LNCaP clone FGC (cell line): ENCODE measurements at regions not wholly inside any gene's neighbourhood (a gene's known extent, or its start where the extent isn't known, plus 50 kb on each side); places are given as distances from the start of the nearest gene placed in this dataset.
"Not testable (repeated sequence)": the region's sequence is repeated elsewhere in the genome, so short reads cannot be mapped to it uniquely, and the experiment has no call there.

Experiments
- DNase-seq: peaks from one replicate; pipeline ENCODE4 v3.0.0-alpha.2; 2011; ENCODE audit warnings: low read depth
- H3K4me3 ChIP-seq: 2 replicates; pipeline ENCODE4 v1.5.1; 2011; ENCODE audit warnings: mild to moderate bottlenecking, low read depth, low read length, control low read depth
- TF ChIP-seq, protein P1 (sequence below): IDR thresholded peaks from 2 replicates; pipeline ENCODE4 v1.5.1; 2012; ENCODE audit warnings: mild to moderate bottlenecking; ENCODE audit not compliant: control insufficient read depth, insufficient read depth; ENCODE audit errors: extremely low read depth

DNA sequence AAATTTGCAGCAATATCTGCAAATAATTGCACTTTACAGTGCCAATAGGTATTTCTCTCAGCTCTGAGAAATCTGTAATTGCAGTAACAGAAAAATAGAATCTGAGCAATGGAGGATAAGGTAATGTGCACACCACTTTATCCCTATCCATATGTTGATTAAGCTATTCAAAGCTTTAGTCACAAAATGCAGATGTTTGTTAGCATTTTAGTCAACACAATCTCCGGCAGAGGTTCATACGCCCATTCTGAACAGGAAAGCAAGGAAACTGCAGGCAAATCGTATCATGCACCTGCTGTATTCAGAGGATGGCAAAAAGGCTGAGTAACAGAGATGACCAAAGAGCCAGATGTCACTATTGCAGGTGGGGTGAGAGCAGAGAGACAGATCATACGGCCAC is 566.2 kb upstream of the CDH2 start:
- no peak for DNase-seq
- TF ChIP-seq, protein P1, sequence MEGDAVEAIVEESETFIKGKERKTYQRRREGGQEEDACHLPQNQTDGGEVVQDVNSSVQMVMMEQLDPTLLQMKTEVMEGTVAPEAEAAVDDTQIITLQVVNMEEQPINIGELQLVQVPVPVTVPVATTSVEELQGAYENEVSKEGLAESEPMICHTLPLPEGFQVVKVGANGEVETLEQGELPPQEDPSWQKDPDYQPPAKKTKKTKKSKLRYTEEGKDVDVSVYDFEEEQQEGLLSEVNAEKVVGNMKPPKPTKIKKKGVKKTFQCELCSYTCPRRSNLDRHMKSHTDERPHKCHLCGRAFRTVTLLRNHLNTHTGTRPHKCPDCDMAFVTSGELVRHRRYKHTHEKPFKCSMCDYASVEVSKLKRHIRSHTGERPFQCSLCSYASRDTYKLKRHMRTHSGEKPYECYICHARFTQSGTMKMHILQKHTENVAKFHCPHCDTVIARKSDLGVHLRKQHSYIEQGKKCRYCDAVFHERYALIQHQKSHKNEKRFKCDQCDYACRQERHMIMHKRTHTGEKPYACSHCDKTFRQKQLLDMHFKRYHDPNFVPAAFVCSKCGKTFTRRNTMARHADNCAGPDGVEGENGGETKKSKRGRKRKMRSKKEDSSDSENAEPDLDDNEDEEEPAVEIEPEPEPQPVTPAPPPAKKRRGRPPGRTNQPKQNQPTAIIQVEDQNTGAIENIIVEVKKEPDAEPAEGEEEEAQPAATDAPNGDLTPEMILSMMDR = no peak
- no peak overlapping the region for H3K4me3 ChIP-seq

DNA sequence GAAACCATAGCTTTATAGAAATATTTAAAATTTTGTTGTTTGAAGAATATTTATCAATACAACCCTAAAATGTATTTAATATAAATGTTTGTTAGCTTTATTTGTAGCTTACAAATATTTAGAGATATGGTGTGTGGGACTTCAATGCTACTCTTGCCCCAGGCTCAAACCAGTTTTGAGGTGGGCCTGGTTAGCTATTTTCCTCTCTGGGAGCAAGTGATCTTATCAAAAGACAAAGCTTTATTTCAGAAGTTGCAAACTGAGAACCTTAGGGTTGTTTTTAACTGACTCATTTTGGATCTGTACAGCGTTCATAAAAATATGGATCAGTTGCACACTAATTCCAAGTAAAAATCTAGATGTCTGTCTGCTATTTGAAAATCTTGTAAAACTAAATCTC is 563.6 kb upstream of the CDH2 start:
- DNase-seq = no peak
- H3K4me3 ChIP-seq = no peak overlapping the region
- TF ChIP-seq, protein P1 = no peak

DNA sequence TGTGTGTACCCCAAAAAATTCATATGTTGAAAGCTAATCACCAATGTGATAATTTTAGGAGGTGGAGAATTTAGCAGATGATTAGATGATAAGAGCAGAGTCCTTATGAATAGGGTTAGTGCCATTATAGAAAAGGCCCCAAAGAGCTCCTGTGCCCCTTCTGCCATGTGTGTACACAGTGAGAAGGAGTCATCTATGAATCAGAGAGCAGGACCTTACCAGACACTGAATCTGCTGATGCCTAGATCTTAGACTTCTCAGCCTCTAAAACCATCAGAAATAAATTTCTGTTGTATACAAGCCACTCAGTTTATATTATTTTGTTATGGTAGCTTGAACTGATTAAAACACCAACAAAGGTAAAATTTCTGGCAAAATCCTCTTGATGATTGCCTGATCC is 560.0 kb upstream of the CDH2 start:
- H3K4me3 ChIP-seq = no peak overlapping the region
- no peak for DNase-seq
- TF ChIP-seq, protein P1 = no peak

DNA sequence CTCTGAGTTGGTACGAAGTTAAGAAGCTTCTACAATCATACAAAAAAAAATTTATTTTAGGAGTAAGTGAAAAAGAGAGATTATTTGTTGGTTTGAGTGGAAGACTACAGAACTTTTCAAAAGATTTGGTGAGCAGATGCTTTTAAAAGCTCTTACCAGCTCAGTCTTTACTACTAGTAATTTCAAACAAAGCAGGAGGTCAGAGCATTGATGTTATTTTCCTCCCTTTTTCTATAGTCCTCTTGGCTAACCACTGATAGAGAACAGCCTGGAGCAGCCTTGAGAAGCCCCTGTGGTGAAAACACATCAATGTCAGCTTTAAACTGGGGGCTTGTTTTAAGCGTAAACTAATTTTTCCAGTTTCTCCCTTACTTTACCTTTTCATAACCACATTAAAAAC is 559.3 kb upstream of the CDH2 start:
- no peak for DNase-seq
- TF ChIP-seq, protein P1 = no peak
- H3K4me3 ChIP-seq = no peak overlapping the region

DNA sequence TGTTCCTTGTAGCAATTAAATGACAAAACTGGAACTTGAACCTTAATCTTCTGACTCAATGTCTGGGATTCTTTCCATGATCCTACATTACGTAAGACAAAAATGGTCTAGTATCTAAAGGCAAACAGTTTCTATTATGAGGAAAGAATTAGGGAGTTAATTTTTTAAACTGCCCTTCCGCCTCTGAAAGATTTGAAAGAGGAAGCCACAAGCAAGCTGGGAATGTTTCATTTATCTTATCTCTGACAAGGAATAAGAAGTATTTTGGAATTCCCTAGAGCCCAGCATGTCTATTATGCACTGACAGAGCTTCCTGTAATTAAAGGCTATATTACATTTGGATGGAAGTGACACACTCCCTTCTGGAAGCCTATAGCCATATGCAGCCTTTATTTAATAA is 558.8 kb upstream of the CDH2 start:
- no peak overlapping the region for H3K4me3 ChIP-seq
- DNase-seq = no peak
- TF ChIP-seq, protein P1 = no peak

DNA sequence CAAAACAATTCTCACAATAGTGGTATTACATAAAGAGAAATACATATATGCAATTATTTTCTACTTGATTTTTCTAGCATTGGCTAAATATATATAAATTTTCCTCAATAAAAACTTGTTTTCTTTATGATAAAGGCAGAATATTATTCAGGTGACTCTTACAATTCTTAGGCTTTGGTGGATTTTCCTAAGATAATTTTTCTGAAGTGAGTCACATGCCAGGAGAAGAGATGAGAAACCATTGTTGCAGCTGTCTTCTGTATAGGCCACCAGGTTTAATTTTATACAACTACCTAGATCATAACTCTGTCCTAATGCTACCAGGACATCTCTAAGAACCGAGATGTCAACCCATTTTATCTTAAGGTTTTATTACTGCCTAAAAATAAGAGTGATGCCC is 552.4 kb upstream of the CDH2 start:
- H3K4me3 ChIP-seq = no peak overlapping the region
- TF ChIP-seq, protein P1 = no peak
- no peak for DNase-seq

DNA sequence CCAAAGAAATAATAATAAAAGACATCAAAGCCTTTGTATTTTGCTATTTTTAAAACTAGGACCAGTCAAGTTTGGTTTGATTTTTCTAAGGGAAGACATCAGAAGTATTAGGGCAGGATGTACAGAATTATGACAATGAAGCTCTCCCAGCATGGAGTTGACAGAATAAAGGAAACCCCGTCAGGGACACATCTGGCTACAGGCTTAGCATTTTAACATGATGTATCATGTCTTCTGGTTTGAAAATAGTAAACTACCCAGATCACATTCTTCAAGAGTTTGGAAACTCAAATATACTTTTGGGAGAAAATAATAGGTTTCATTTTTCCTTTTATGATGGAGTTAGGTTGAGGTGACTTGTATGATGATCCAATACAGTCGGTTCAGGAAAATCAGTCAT is 552.0 kb upstream of the CDH2 start:
- no peak for DNase-seq
- TF ChIP-seq, protein P1 = no peak
- no peak overlapping the region for H3K4me3 ChIP-seq

DNA sequence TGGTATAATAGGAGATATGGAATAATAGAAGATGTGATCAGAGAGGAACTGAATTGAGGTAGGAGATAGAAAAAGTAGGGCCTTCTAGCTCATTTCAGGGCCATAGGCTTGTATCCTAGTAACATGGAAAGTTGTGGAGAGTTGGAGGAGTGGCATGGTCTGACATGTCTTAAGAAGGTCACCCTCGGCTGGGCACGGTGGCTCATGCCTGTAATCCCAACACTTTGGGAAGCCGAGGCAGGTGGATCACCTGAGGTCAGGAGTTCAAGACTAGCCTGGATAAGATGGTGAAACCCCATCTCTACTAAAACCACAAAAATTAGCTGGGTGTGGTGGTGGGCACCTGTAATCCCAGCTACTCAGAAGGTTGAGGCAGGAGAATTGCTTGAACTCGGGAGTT is 550.3 kb upstream of the CDH2 start:
- H3K4me3 ChIP-seq, DNase-seq: not testable (repeated sequence)
